B cell (primary cell): ENCODE measurements at regions not wholly inside any gene's neighbourhood (a gene's known extent, or its start where the extent isn't known, plus 50 kb on each side); places are given as distances from the start of the nearest gene placed in this dataset.

ENCODE experiments used
- ATAC-seq: fragments of 200-7000 bp; cut with Tn5 transposase; one replicate; pipeline ENCODE4 v1.10.0; 2021; ENCODE audit warnings: low read depth, mild to moderate bottlenecking, moderate number of reproducible peaks, moderate library complexity
- CTCF ChIA-PET: fragments of 350-600 bp; sonication (Branson Sonifier 250); formaldehyde crosslinking; loops from one replicate; lab custom pipeline; 2021; ENCODE audit warnings: antibody characterized with exemption, inconsistent platforms; lab: Charles Lee
- POLR2A ChIA-PET: fragments of 350-600 bp; sonication (Branson Sonifier 250); formaldehyde crosslinking; loops from one replicate; lab custom pipeline; 2021; ENCODE audit warnings: antibody characterized with exemption; lab: Charles Lee
- DNase-seq: peaks from one replicate; pipeline ENCODE4 v3.0.0; 2013
- H2AFZ ChIP-seq: 2 replicates; pipeline ENCODE4 v1.6.1; 2012; ENCODE audit warnings: mild to moderate bottlenecking, low read depth, low read length; ENCODE audit not compliant: insufficient read depth, poor library complexity, severe bottlenecking
- H3K27ac ChIP-seq, 2 donors: 1 replicate in 1 of 2; 2 replicates in 1 of 2; pipeline ENCODE4 v1.5.1; 2012 to 2013; ENCODE audit warnings: low read length in 2 of 2, mild to moderate bottlenecking in 2 of 2, moderate library complexity in 1 of 2
- H3K27me3 ChIP-seq, 4 experiments: fragments of 200-600 bp in 1 of 4; sonication (generic) in 1 of 4; replicated peaks in 1 of 4; 1 replicate in 2 of 4; 2 replicates in 2 of 4; pipeline versions ENCODE4 v1.6.1 to v1.7.0; 2013 to 2016; ENCODE audit warnings: low read length in 3 of 4, mild to moderate bottlenecking in 2 of 4, mixed read lengths in 1 of 4, moderate library complexity in 1 of 4; ENCODE audit not compliant: insufficient read depth in 4 of 4, control insufficient read depth in 3 of 4; ENCODE audit errors: control extremely low read depth in 1 of 4
- H3K36me3 ChIP-seq, 2 experiments: replicated peaks in 1 of 2; 1 replicate in 1 of 2; 2 replicates in 1 of 2; pipeline versions ENCODE4 v1.6.1 to v1.7.1; 2013; ENCODE audit warnings: low read length in 1 of 2; ENCODE audit not compliant: insufficient read depth in 2 of 2, control insufficient read depth in 1 of 2; ENCODE audit errors: control extremely low read depth in 1 of 2, extremely low read depth in 1 of 2
- H3K4me1 ChIP-seq, 2 donors: fragments of 200-600 bp in 1 of 2; sonication (generic) in 1 of 2; 1 replicate in 1 of 2; 2 replicates in 1 of 2; pipeline versions ENCODE4 v1.5.1 to v1.6.1; 2013 to 2017; ENCODE audit warnings: low read length in 2 of 2; ENCODE audit not compliant: control insufficient read depth in 2 of 2, insufficient read depth in 2 of 2
- H3K4me2 ChIP-seq: replicated peaks from 2 replicates; pipeline ENCODE3; 2012; ENCODE audit warnings: mild to moderate bottlenecking, low read depth, low read length; ENCODE audit not compliant: poor library complexity, severe bottlenecking
- H3K4me3 ChIP-seq, 5 experiments: fragments of 200-600 bp in 1 of 5; sonication (generic) in 1 of 5; 1 replicate in 3 of 5; 2 replicates in 2 of 5; pipeline versions ENCODE4 v1.5.1 to v1.7.0; 2011 to 2016; ENCODE audit warnings: low read length in 4 of 5, mild to moderate bottlenecking in 4 of 5, low read depth in 2 of 5, control low read depth in 1 of 5, moderate library complexity in 1 of 5; ENCODE audit not compliant: insufficient read depth in 1 of 5; ENCODE audit errors: control extremely low read depth in 1 of 5, extremely low read depth in 1 of 5
- H3K79me2 ChIP-seq: fragments of 200-600 bp; sonication (generic); one replicate; pipeline ENCODE4 v1.6.0; 2016; ENCODE audit warnings: low read length; ENCODE audit not compliant: control insufficient read depth, insufficient read depth
- H3K9ac ChIP-seq: fragments of 200-600 bp; sonication (generic); 2 replicates; pipeline ENCODE4 v1.6.1; 2017; ENCODE audit warnings: mild to moderate bottlenecking, low read length, moderate library complexity
- H3K9me3 ChIP-seq, 3 donors: one replicate each; pipeline versions ENCODE4 v1.6.1 to v1.7.1; 2013; ENCODE audit warnings: low read length in 2 of 3; ENCODE audit not compliant: control insufficient read depth in 2 of 3, insufficient read depth in 1 of 3; ENCODE audit errors: control extremely low read depth in 1 of 3
- H4K20me1 ChIP-seq: 2 replicates; pipeline ENCODE4 v1.6.0; 2012; ENCODE audit warnings: mild to moderate bottlenecking, low read length; ENCODE audit not compliant: insufficient read depth, control insufficient read depth, poor library complexity, severe bottlenecking
- H3K27ac Mint-ChIP-seq: one replicate; pipeline ENCODE4 v1.8.0; 2021; ENCODE audit warnings: mixed read lengths
- H3K27me3 Mint-ChIP-seq: one replicate; pipeline ENCODE4 v1.8.0; 2021; ENCODE audit warnings: mixed read lengths
- H3K4me1 Mint-ChIP-seq: one replicate; pipeline ENCODE4 v1.8.0; 2021; ENCODE audit warnings: mixed read lengths
- H3K4me3 Mint-ChIP-seq: one replicate; pipeline ENCODE4 v1.8.0; 2021; ENCODE audit warnings: mixed read lengths
- H3K9me3 Mint-ChIP-seq: one replicate; pipeline ENCODE4 v1.8.0; 2022; ENCODE audit warnings: mixed read lengths; ENCODE audit not compliant: insufficient read depth
- EZH2 ChIP-seq: IDR thresholded peaks from 2 replicates; pipeline ENCODE4 v1.6.1; 2012; ENCODE audit warnings: borderline replicate concordance, low read depth, mild to moderate bottlenecking, moderate library complexity, low read length; ENCODE audit not compliant: insufficient read depth, poor library complexity, severe bottlenecking
- WGBS: methylation state at CpG from one replicate; pipeline ENCODE4 v1.1.5; 2013; ENCODE audit warnings: missing lambda C conversion rate; ENCODE audit not compliant: insufficient coverage; 5-methylcytosine and 5-hydroxymethylcytosine counted together
- intact Hi-C: fragments of 100-400 bp; cut with micrococcal nuclease; formaldehyde crosslinking; loops from one replicate; pipeline ENCODE4 v1.10.0; 2022
- TF ChIP-seq, protein P1 (sequence below): fragments of 200-600 bp; IDR thresholded peaks from one replicate; pipeline ENCODE4 v1.8.0; 2022; ENCODE audit warnings: antibody characterized with exemption, mild to moderate bottlenecking

DNA sequence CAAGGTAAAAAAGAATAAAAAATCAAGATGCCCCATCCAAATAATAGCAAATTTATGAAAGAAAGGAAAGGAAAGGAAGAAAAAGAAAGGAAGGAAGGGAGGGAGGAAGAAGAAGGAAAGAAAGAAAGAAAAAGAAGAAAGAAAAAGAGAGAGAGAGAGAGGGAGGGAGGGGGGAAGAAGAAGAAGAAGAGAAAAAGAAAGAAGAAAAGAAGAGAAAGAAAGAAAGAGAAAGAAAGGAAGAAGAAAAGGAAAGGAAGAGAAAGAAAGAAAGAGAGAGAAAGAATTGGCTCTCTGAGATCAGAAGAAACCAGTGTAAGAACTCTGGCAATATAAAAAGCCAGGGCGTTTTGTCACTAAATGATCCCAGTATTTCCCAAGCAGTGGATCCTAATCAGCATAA lies 401.7 kb downstream of the EPHA7 start:
- Histone ChIP-seq H3K9ac (no peak overlapping the region), H3K79me2 (no peaks in the 10 kb centered on the region), H3K4me3 (no peak overlapping the region), H3K4me1 (no peaks in the 10 kb centered on the region), H3K27me3 (no peaks in the 10 kb centered on the region), H4K20me1 (no peaks in the 10 kb centered on the region), H3K36me3 (no peaks in the 10 kb centered on the region), H3K9me3 (no peaks in the 10 kb centered on the region), H3K4me2 (no peak overlapping the region), H3K27ac (no peak overlapping the region), H2AFZ (no peak overlapping the region)
- WGBS: no CpG with 5 or more reads among the region's 1 CpG
- ATAC-seq (no peak), DNase-seq (no peak)
- intact Hi-C loops: no loop called here
- H3K27me3 Mint-ChIP-seq: no peaks in the 10 kb centered on the region
- H3K4me3 Mint-ChIP-seq: no peak overlapping the region
- ChIA-PET POLR2A (no interaction called here), CTCF (no interaction called here)
- no peak for TF ChIP-seq EZH2
- TF ChIP-seq, protein P1, sequence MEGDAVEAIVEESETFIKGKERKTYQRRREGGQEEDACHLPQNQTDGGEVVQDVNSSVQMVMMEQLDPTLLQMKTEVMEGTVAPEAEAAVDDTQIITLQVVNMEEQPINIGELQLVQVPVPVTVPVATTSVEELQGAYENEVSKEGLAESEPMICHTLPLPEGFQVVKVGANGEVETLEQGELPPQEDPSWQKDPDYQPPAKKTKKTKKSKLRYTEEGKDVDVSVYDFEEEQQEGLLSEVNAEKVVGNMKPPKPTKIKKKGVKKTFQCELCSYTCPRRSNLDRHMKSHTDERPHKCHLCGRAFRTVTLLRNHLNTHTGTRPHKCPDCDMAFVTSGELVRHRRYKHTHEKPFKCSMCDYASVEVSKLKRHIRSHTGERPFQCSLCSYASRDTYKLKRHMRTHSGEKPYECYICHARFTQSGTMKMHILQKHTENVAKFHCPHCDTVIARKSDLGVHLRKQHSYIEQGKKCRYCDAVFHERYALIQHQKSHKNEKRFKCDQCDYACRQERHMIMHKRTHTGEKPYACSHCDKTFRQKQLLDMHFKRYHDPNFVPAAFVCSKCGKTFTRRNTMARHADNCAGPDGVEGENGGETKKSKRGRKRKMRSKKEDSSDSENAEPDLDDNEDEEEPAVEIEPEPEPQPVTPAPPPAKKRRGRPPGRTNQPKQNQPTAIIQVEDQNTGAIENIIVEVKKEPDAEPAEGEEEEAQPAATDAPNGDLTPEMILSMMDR: peak; percentile 29
- peaks cover 2% of the 10 kb centered on the region for H3K9me3 Mint-ChIP-seq
- H3K4me1 Mint-ChIP-seq: no peaks in the 10 kb centered on the region
- no peak overlapping the region for H3K27ac Mint-ChIP-seq

DNA sequence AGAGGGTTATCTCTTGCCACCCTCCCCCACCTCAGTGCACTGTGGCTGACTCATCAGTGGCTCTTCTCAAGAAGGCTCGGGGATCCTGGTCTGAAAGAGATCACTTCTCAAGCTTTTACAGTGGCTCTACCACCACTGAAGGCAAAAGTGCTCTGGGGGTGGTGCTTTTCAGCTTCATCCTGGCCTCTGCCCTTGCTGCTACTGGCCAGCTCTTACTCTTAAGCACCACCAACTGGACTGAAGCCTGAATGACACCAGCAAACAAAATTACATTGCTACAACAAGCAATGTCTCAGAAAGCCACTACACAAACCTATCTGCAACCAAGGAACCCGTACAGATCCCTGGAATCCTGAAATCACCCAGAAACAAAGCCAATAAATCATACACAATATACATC lies 402.1 kb downstream of the EPHA7 start:
- no peak for ATAC-seq
- no peak overlapping the region for H3K27ac Mint-ChIP-seq
- WGBS: 63% methylated on average over 2 of the region's 2 CpGs

More for the DNA sequence above, 402.1 kb downstream of the EPHA7 start:
- Histone ChIP-seq H4K20me1 (no peaks in the 10 kb centered on the region), H3K9ac (no peak overlapping the region), H3K4me2 (no peak overlapping the region), H3K4me1 (no peaks in the 10 kb centered on the region), H3K27me3 (no peaks in the 10 kb centered on the region), H2AFZ (no peak overlapping the region), H3K79me2 (no peaks in the 10 kb centered on the region), H3K9me3 (no peaks in the 10 kb centered on the region), H3K4me3 (no peak overlapping the region), H3K27ac (no peak overlapping the region), H3K36me3 (no peaks in the 10 kb centered on the region)
- intact Hi-C loops: no loop called here
- Mint-ChIP-seq H3K4me3 (no peak overlapping the region), H3K27me3 (no peaks in the 10 kb centered on the region), H3K9me3 (peaks cover 2% of the 10 kb centered on the region), H3K4me1 (no peaks in the 10 kb centered on the region)
- POLR2A ChIA-PET: no interaction called here
- DNase-seq: no peak
- TF ChIP-seq, protein P1: no peak
- TF ChIP-seq EZH2: no peak
- CTCF ChIA-PET: no interaction called here
